Globus pallidus (tissue), 1 donor: ENCODE measurements at regions not wholly inside any gene's neighbourhood (a gene's known extent, or its start where the extent isn't known, plus 50 kb on each side); places are given as distances from the start of the nearest gene placed in this dataset.

ENCODE experiments used
- DNase-seq: peaks from one replicate; pipeline ENCODE4 v3.0.0-alpha.2; 2015; ENCODE audit warnings: low spot score

DNA sequence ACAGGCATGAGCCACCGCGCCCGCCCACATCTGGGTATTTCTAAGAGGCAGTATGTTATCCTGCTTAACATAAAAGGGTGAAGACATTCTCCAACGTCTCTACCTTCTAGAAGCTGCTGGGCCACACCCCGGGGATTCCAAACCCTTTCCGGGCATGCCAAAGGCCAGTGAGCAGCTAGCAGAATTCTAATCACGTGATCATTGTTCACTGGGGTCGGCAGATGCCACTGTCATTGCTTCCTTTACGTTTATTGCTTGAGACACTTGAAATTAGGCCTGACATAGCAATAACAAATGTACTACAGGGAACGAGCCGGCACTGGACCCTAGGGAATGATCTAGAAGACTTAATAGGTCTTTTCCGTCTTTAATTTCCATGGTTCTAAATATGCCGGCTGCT lies 141.2 kb upstream of the ZFHX3 start:
- no peak for DNase-seq

DNA sequence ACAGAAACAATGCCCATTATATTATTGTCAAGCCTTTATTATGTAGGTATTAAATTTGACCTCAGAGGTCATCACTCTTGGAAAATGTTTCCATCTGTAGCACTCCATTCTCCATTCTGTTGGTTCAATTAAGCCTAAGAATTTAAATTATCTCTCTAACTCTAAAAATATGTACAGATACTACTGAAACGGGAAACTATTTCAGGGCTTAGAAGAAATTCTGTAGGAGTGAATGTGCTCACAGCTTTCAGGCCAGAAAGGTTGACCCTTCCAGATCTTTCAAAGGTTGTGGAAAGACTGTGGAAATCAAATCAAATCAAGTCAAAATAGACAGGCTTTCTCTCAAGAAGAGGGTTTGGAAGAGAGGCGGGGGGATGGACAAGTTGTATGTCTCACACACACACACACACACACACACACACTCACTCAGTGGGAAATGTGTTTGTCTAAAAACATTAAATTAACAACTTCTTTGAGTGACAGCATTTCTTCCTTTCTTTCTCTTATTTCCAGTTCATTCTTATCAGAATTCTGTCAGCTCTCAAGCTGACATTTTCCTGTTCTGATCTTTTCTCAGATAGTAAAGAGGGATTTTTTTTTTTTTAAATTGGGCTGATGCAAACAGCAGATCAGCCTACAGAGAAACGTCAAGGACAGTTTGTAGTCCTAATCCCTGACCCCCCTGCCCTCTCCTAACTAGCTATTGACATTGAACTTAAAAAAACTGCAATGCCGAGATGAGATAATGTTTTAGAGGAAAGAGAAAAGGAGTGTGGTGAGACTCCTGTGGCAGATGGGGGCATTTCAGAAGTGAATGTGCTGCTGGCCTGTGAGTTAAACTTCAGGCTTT lies 139.0 kb upstream of the ZFHX3 start:
- no peak for DNase-seq

DNA sequence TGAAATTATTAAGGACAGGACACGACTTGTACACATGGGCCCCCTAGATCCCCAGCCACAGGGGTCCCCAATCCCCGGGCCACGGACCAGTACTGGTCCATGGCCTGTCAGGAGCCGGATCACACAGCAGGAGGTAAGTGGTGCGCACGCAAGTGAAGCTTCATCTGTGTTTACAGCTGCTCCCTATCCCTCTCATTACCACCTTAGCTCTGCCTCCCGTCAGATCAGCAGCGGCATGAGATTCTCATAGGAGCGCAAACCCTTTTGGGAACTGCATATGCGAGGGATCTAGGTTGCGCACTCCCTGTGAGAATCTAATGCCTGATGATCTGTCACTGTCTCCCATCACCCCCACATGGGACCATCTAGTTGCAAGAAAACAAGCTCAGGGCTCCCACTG lies 137.8 kb upstream of the ZFHX3 start:
- DNase-seq: no peak

DNA sequence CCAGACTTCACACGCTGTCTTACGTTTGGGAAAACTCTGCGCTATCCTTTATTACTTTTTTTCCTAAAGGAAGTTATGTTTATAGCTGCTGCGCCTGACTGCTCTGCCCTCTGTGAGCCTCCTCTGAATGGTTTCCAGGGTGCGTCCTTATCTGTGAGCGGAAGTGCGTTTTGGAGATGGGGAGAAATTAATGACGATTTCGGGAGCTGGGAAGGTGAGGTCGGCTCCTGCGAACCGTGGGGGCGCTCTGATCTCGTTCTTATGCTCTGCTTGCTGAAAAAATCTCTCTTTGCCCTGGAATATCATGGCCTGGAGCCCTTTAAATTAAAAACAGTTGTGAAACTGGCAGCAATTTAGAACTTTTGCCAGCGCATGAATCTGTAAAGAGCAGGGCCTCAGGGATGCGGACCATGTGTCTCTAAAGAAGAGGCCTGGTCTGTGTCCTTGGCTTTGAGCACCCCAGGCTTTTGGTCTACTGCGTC lies 135.7 kb upstream of the ZFHX3 start:
- DNase-seq: no peak

DNA sequence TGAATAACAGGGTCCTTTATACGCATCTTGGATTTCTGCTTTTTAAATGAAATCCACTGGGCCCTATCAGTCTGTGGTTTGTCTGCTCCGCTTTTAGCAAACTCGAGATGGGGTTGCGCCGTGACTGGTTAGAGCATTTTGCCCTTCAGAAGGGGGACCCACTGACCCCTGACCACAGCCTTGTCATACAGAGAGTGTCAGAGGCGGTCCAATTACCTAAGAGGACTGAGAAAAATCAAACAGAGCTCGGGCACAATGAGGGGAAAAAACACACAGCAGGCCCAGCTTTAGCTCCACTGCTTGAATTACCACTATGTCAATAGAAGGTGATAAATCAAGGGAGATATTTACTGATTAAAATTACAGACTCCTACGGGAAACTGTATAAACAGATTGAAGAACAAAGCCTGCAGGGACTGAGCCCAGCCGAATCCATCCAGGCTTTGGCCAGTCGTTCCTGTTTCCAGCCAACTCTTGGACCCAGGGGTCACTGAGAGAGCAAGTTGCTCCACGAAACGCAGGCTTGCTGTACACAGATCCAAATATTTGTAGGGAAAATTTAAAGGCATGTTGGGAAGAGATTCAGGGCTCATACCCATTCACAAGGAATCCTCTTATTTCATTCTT lies 131.9 kb upstream of the ZFHX3 start:
- DNase-seq: no peak

DNA sequence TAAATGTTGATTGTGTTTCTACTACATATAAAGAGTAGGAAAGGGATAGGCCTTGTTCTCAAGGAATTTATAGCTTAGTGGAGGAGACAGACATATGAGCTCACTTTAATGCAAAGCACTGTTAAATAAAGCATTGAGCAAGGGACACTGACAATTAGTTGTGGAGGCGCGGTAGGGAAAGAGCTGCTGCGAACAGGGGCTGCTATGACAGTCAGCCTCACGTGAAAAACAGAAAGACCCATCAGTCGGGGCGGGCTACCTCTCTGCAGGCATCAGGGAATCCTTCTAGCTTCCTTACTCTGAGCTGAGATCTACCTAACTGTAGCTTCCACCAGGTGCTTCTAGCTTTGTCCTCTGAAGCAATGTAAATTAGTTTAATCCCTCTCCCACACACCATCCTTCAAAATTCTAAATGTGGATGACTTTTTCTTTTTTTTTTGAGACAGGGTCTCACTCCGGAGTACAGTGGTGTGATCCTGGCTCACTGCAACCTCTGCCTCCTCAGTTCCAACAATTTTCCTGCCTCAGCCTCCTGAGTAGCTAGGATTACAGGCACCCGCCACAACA lies 129.9 kb upstream of the ZFHX3 start:
- DNase-seq: no peak

DNA sequence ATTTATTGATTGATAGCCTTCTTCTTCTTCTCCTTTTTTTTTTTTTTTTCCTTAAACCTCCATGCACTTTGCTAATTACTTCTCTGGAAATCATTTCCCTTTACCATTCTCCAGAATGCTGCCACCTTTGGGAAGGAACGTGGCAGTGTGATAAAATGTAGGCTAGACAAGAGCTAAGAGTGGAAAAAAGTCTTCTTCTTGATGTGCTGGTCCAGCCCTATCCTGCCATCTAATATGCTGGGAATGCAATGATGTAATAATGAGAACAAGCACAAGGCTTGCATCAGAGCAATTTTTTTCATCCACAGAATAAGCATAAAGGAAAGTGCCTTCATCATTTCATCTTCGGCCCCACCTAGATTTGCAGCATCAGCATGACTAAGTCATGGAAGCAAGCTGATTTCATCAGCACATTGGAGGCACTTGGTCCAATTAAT lies 128.7 kb upstream of the ZFHX3 start:
- DNase-seq: no peak

DNA sequence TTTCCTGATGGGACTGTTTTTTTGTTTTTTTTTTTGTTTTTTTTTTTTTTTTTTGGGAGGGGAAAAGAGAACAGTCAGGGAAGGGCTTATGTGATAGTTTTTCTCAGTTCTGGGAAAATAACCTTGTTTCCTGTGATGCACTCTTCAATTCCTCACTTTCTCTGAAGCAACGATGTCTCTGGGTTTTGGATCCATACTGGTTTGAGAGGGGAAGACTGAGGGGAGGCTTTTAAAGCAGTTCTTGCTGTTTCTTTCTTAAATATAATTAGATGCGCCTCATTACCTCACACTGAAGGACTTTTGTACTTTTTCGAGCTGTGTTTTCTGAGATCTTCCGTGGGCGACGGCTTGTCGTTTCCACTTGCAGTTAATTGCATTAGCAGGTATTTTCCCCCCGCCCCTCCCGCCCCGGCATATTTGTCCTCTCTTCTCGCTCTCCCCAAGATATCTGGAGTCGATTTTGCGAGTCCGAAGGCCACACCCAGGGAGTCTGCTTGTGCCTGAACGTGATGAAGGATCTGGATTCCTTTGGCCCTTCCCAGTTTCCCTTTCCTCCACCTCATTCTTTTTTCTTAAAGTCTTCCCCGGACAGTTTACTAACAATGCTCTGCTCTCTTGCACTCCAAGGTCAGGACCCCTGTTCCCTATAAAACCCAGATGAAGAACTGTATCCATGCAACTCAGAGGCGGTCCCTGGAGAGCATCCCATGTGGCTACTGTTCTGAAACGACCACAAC lies 125.2 kb upstream of the ZFHX3 start:
- no peak for DNase-seq

DNA sequence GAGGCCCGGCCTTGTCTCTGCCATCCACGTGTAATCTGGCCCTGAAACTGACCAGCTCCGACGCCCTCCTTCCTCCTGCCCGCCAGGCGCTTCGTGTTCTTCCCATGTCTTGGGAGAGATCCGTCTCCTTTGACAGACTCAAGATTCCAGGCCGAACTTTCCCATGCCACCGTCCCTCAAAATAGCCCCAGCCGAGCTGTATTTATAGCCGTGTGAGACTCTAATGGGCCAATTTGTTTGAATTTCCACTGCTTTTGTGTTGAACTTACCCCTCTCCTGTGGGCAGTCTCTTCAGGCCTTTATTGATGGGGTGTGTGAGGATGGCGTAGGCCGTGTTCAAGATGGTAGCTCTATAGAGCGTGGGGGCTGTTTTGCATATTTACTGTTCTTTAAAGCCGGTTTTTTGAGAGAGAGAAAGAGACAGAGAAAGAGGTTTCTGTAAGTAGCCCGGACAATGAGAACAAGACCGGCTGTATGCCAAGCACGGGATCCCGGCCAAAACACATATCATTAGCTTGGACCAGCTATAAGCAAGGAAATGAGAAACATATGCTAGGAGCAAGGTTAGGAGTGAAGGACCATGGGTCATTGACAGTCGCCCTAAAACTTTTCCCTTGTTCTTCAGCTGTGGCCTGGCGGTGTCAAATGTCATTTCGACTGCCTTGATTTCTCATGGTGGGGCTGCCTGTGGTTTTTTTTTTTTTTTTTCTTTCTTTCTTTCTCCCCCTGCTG lies 124.5 kb upstream of the ZFHX3 start:
- peak; percentile 51 for DNase-seq

DNA sequence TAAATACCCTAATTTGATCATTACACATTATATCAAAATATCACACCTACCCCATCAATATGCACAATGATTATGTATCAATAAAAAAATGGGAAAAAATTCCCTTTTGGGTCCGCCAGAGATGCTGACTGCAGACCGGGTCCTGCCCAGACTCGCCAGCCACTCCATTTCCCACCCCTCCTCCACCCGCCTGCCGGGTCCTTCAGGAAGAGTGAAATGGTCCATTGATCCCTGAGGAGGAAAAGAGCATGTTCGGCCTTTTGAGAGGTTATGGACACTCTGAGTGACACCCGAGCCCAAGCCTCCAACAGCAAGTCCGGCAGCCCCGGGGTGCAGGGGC lies 123.9 kb upstream of the ZFHX3 start:
- no peak for DNase-seq

DNA sequence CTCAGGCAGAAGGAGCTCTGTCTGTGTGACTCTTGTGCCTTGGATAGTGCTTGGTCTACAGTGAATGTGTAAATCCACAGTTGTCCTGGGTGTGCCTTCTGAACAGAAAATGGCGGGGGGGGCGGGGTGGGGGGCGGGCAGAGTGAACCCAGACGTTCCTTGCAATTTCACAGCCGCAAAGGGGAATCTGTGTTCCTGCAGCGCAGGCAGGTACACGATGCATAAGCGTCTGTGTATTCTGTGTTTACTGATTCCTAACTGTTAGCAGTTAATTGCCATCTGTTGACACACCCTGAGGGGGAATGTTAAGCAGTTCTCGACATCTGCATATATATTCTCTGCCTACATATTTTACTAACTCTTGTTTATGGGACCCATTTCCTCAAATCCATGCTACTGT lies 123.5 kb upstream of the ZFHX3 start:
- DNase-seq: no peak

DNA sequence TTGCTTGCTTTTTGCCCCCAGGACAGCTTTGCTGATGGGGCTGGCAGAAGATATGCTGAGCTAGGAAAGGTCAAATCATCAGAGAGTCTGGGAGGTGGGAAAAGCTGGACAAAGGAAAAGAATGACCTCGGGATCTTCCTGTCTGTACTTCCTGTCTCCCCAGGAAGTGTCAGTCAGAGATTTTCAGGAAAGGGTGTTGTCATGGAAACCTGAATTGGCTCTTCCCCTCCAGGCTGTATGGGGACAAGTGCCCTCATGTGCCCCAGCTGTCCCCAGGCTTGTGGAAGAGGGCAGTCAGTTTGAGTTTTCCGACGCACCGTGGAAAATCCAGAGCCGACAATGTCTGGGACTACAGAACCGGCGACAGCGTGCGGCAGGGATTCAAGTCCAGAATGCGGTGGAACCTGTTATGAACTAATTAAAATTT lies 122.7 kb upstream of the ZFHX3 start:
- DNase-seq: no peak

DNA sequence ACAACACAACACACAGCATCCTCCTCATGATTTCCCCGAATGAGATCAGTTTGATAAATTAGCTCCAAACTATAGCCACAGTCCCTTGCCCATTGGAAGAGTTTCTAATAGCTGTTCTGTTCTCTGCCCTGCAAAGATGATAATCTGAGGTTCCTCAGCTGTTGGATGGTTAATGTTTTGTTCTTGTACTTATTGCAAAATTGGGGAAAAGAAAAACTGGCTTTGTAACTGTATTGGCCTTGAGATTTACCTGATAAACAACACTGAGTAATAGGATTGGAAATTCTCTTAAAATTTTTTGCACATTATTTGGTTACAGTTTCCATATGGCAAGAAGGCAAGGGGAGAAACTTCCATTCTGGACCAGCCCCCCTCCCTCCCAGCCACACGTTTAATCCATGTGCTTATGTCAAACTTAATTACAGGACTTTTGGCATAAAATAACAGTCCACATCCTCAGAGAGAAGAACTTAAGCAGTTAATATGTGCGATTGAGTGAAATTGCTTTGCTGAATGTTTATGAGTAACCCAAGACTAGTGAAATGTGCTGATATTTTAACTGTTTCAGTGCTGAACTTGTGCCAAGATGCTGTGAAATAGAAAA lies 119.1 kb upstream of the ZFHX3 start:
- DNase-seq: no peak

DNA sequence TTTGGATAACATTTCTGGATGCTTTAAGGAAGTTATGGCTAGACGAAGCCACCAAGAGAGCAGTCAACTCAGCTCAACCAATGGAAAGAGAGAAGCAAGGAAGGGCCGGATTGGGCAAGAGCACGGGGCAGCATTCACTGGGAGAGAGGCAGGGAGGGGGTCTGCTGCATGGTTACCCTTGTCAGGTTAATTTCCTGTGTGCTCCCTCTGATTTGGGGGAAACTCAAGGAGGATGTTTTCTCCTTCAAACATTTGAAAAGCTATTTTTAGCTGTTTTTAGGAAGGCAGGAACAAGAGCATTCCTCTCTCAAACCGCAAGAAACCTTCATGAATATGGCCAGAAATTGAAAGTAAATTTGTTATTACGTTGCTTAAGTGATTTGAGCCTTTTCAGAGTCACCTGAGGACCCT lies 118.5 kb upstream of the ZFHX3 start:
- peak; percentile 23 for DNase-seq

DNA sequence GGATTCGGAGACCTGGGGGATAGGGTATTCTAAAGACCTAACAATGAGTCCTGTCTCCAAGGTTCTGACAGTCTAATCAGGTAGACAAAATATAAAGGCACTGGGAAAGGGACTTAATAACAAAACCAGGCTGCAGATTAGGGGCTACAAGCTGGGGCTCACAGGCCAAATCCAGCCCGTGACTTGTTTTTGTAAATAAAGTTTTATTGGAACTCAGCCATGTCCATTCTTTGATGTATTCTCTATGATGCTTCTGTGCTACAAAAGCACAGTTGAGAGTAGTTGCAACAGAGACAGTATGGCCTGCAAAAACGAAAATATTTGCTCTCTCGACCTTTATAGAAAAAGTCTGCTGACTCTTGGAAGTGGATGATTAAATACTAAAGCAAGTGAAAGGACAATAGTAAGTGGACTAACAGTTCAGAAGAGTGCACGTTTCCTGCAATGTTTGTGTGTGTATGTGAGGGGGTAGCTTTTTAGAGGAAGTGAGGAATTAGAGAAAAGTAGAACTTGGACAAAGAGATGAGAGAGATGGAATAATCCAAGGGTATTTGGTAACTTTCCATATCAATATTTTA lies 115.4 kb upstream of the ZFHX3 start:
- no peak for DNase-seq

DNA sequence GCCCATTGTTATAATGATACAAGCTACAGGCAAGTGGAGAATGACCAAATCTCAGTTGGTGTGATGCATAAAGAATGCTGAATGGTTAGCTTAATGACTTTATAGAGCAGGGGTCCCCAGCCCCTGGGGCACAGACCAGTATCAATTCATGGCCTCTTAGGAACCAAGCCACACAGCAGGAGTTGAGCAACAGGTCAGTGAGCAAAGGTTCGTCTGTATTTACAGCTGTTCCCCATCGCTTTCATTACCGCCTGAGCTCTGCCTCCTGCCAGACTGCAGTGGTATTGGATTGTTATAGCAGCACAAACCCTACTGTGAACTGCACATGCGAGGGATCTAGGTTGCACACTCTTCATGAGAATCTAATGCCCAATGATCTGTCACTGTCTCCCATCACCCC lies 114.0 kb upstream of the ZFHX3 start:
- no peak for DNase-seq

DNA sequence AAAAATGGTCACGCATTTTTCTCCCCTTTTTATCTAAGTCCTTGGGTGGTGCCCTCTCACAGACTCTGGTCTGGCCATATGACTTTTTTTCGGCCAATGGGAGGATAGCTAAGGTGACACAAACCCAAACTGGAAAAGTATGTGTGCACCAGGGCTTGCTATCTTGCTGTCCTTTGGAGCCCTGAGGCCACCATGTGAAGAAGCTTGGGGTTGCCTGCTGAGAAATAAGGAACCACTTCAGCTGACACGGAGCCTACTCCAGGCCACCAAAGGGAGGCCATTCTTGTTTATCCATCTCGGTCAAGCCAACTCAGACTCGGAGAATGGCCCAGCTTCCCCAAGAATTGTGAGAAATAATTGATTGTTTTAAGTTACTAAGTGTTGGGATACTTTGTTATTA lies 111.4 kb upstream of the ZFHX3 start:
- DNase-seq: no peak

DNA sequence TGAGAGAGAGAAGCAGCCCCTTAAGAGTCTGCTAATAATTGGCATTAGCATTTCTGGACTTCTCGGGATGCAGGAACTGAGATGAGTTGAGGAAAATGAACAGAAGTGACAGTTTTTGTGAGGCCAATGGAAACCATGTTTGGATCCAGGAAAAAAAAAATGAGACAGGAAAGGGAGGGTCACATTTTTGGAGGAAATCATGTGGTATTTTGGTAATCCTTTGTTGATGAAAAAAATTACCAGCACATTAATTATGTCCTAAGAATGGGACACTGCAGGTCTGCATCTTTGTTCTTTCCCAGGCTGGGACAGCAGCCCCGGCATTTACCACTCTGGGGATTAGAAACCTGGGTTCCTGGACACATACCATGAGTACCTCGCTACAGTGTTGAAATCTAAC lies 109.9 kb upstream of the ZFHX3 start:
- DNase-seq: no peak

DNA sequence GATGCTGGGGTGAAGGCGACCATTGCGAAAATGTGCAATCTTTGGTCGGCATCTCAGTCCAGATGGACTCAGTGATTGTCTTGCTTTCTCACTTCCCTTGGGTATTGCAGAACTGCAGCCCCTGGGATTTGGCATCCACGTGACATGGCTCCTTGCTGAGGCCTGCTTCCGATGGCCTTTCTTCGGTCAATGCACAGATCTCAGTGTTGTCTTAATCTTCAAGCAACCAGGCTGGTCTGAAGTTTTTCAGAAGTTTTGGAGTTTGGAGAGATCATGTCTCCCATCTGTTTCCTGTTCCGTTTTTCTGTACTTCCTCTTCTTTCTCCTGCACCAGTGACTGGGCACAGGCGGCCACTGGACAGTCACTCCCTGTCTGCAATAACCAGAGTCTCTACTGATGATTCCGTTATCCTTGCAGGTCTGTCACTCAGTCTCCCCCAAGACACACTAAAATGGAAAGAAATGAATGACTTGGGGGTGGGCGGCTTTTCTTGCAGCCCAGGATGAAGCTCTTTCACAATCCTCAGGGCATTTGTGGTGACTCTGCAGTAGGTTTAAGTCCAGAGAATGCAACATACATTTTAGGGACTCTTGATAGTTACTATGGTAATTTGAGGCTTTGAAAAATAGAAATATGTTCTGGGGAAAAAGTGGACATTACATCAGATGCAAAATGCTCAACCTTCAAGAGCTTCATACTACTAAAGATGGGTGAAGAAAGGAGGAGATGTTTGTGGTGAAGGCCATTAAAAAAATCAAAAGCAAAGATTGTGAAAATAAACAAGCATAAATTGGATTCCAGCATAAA lies 106.3 kb upstream of the ZFHX3 start:
- peak; percentile 75 for DNase-seq

DNA sequence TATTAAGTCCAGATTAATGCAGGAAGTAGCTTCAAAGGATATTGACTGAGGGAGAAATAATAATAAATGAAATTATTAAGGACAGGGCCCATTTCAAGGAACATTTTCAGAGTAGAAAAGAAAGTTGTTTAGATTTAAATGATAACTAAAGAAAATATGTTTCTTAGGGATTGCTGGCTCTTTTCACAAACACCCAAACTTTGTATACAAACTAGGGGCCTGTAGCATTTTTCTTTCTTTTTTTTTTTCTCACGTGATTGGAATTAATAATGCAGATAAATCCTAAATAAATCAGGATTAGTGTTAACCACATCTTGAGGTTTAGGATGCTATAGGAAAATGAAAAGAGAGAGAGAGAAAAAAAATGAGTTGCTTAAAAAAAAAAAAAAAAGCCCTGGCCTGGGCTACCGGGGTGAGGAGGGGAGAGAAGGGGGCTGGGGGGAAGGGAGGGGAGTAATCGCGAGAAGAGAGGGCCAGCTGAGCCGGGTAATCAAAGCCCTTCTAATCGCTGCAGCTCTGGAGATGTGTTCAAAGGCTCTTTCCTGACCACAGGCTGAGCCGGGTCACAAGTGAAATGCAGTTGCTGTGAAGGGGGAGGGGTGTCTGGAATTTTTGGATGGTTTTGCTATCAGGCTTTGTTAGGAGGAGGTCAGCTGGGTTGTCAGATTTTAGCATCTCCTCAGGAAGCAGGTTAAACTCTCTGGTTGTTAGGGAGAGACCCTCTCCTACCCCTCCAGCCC lies 104.6 kb upstream of the ZFHX3 start:
- no peak for DNase-seq
